ENCODE measurements at regions not wholly inside any gene's neighbourhood (a gene's known extent, or its start where the extent isn't known, plus 50 kb on each side); places are given as distances from the start of the nearest gene placed in this dataset.

DNA sequence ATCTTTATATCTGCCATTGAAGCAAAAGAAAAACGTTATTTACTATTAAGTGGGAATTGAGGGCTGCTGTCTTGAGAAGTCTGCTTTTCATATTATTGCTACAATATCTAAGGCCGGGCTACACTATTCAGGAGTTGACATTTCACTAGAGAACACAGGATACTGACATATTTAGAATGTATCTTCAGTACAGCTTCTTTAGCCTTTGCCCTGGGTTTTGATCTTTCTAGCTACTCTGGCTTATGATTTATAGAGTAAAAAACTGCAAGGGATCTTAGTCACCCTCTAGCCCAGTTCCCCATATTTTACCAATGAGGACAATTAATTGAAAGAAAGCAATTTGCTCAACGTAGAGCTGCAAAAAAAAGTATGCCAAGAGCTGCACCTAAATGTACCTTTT is 307.4 kb upstream of the DPPA4 start:
- Histone ChIP-seq H3K4me3 (ENCODE audit: low read length) (no peak overlapping the region), H3K27ac (ENCODE audit: low read length) (no peak overlapping the region), H3K9me3 (ENCODE audit: low read length) (no peaks in the 10 kb centered on the region), H3F3A (ENCODE audit: insufficient read depth, low read length, poor library complexity, severe bottlenecking) (no peaks in the 10 kb centered on the region), H3K9ac (ENCODE audit: low read length) (no peak overlapping the region), H3K9me2 (ENCODE audit: insufficient read depth, low read length) (no peaks in the 10 kb centered on the region), H3K79me2 (replicated peaks; ENCODE audit: insufficient read depth, low read length) (no peaks in the 10 kb centered on the region), H3K27me3 (ENCODE audit: insufficient read depth, low read depth, low read length) (no peaks in the 10 kb centered on the region), H4K20me1 (ENCODE audit: insufficient read depth) (no peaks in the 10 kb centered on the region), H3K4me2 (ENCODE audit: low read length) (no peak overlapping the region), H3K36me3 (ENCODE audit: insufficient read depth, low read length) (no peaks in the 10 kb centered on the region), H2AFZ (ENCODE audit: low read depth, low read length) (no peak overlapping the region)
- TF ChIP-seq MXI1 (conservative IDR thresholded peaks at IDR 0.05; ENCODE audit: poor library complexity, severe bottlenecking) = no peak
- no peak for TF ChIP-seq POLR2AphosphoS5 (IDR thresholded peaks at IDR 0.05)
- TF ChIP-seq, protein P1, sequence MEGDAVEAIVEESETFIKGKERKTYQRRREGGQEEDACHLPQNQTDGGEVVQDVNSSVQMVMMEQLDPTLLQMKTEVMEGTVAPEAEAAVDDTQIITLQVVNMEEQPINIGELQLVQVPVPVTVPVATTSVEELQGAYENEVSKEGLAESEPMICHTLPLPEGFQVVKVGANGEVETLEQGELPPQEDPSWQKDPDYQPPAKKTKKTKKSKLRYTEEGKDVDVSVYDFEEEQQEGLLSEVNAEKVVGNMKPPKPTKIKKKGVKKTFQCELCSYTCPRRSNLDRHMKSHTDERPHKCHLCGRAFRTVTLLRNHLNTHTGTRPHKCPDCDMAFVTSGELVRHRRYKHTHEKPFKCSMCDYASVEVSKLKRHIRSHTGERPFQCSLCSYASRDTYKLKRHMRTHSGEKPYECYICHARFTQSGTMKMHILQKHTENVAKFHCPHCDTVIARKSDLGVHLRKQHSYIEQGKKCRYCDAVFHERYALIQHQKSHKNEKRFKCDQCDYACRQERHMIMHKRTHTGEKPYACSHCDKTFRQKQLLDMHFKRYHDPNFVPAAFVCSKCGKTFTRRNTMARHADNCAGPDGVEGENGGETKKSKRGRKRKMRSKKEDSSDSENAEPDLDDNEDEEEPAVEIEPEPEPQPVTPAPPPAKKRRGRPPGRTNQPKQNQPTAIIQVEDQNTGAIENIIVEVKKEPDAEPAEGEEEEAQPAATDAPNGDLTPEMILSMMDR (IDR thresholded peaks at IDR 0.05; ENCODE audit: poor library complexity, severe bottlenecking) = no peak
- TF ChIP-seq TAF1 (IDR thresholded peaks at IDR 0.05; ENCODE audit: low read depth) = no peak
- TF ChIP-seq, protein P2, sequence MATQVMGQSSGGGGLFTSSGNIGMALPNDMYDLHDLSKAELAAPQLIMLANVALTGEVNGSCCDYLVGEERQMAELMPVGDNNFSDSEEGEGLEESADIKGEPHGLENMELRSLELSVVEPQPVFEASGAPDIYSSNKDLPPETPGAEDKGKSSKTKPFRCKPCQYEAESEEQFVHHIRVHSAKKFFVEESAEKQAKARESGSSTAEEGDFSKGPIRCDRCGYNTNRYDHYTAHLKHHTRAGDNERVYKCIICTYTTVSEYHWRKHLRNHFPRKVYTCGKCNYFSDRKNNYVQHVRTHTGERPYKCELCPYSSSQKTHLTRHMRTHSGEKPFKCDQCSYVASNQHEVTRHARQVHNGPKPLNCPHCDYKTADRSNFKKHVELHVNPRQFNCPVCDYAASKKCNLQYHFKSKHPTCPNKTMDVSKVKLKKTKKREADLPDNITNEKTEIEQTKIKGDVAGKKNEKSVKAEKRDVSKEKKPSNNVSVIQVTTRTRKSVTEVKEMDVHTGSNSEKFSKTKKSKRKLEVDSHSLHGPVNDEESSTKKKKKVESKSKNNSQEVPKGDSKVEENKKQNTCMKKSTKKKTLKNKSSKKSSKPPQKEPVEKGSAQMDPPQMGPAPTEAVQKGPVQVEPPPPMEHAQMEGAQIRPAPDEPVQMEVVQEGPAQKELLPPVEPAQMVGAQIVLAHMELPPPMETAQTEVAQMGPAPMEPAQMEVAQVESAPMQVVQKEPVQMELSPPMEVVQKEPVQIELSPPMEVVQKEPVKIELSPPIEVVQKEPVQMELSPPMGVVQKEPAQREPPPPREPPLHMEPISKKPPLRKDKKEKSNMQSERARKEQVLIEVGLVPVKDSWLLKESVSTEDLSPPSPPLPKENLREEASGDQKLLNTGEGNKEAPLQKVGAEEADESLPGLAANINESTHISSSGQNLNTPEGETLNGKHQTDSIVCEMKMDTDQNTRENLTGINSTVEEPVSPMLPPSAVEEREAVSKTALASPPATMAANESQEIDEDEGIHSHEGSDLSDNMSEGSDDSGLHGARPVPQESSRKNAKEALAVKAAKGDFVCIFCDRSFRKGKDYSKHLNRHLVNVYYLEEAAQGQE (IDR thresholded peaks at IDR 0.05; ENCODE audit: borderline replicate concordance) = no peak
- TF ChIP-seq SMC3 (conservative IDR thresholded peaks at IDR 0.05; ENCODE audit: poor library complexity) = no peak
- no peak for TF ChIP-seq RAD21 (conservative IDR thresholded peaks at IDR 0.05)
- TF ChIP-seq EP300 (conservative IDR thresholded peaks at IDR 0.05; ENCODE audit: poor library complexity, severe bottlenecking) = no peak
- TF ChIP-seq EZH2 (IDR thresholded peaks at IDR 0.05; ENCODE audit: borderline replicate concordance, insufficient read depth, low read length, poor library complexity, severe bottlenecking) = no peak

DNA sequence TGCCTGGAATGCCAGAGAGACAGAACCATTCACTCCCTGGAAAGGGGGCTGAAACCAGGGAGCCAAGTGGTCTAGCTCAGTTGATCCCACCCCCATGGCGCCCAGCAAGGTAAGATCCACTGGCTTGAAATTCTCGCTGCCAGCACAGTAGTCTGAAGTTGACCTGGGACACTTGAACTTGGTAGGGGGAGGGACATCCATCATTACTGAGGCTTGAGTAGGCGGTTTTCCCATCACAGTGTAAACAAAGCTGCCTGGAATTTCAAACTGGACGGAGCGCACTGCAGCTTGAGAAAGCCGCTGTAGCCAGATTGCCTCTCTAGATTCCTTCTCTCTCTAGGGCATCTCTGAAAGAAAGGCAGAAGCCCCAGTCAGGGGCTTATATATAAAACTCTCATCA is 310.7 kb upstream of the DPPA4 start:
- Histone ChIP-seq H3K9me3 (ENCODE audit: low read length) (no peaks in the 10 kb centered on the region), H3K27me3 (ENCODE audit: insufficient read depth, low read depth, low read length) (no peaks in the 10 kb centered on the region), H3F3A (ENCODE audit: insufficient read depth, low read length, poor library complexity, severe bottlenecking) (no peaks in the 10 kb centered on the region), H3K4me2 (ENCODE audit: low read length) (no peak overlapping the region), H3K9me2 (ENCODE audit: insufficient read depth, low read length) (no peaks in the 10 kb centered on the region), H2AFZ (ENCODE audit: low read depth, low read length) (no peak overlapping the region), H3K27ac (ENCODE audit: low read length) (no peak overlapping the region), H3K36me3 (ENCODE audit: insufficient read depth, low read length) (no peaks in the 10 kb centered on the region), H4K20me1 (ENCODE audit: insufficient read depth) (no peaks in the 10 kb centered on the region), H3K4me3 (ENCODE audit: low read length) (no peak overlapping the region), H3K79me2 (replicated peaks; ENCODE audit: insufficient read depth, low read length) (no peaks in the 10 kb centered on the region), H3K9ac (ENCODE audit: low read length) (no peak overlapping the region)
- TF ChIP-seq EP300 (conservative IDR thresholded peaks at IDR 0.05; ENCODE audit: poor library complexity, severe bottlenecking) (no peak), EZH2 (IDR thresholded peaks at IDR 0.05; ENCODE audit: borderline replicate concordance, insufficient read depth, low read length, poor library complexity, severe bottlenecking) (no peak), POLR2AphosphoS5 (IDR thresholded peaks at IDR 0.05) (no peak), RAD21 (conservative IDR thresholded peaks at IDR 0.05) (no peak), MXI1 (conservative IDR thresholded peaks at IDR 0.05; ENCODE audit: poor library complexity, severe bottlenecking) (no peak), TAF1 (IDR thresholded peaks at IDR 0.05; ENCODE audit: low read depth) (no peak), SMC3 (conservative IDR thresholded peaks at IDR 0.05; ENCODE audit: poor library complexity) (no peak)
- TF ChIP-seq, protein P2 (IDR thresholded peaks at IDR 0.05; ENCODE audit: borderline replicate concordance) = no peak
- TF ChIP-seq, protein P1 (IDR thresholded peaks at IDR 0.05; ENCODE audit: poor library complexity, severe bottlenecking) = no peak
